Adrenal gland (tissue), 9 donors: ENCODE measurements at regions not wholly inside any gene's neighbourhood (a gene's known extent, or its start where the extent isn't known, plus 50 kb on each side); places are given as distances from the start of the nearest gene placed in this dataset.

ENCODE experiments used
- DNase-seq, 7 donors: peaks; one replicate each; pipeline ENCODE4 v3.0.0-alpha.2; 2019 to 2020
- H3K27ac ChIP-seq, 5 donors: fragments of 200-600 bp; sonication (generic) in 4 of 5; 1 replicate in 3 of 5; 2 replicates in 2 of 5; pipeline versions ENCODE4 v1.5.1 to v1.8.0; 2016 to 2020; ENCODE audit warnings: mild to moderate bottlenecking in 1 of 5
- H3K27me3 ChIP-seq: fragments of 200-600 bp; 2 replicates; pipeline ENCODE4 v1.8.0; 2021
- H3K36me3 ChIP-seq, 2 donors: fragments of 200-600 bp; replicated peaks in 1 of 2; 1 replicate in 1 of 2; 2 replicates in 1 of 2; pipeline versions ENCODE4 v1.5.1 to v1.8.0; 2018 to 2022
- H3K4me1 ChIP-seq, 2 donors: fragments of 200-600 bp; replicated peaks in 1 of 2; 1 replicate in 1 of 2; 2 replicates in 1 of 2; pipeline versions ENCODE4 v1.5.1 to v1.8.0; 2018 to 2021
- H3K4me3 ChIP-seq, 4 donors: fragments of 200-600 bp; sonication (generic) in 3 of 4; one replicate each; pipeline ENCODE4 v1.5.1; 2016 to 2018
- H3K9me3 ChIP-seq, 3 donors: fragments of 200-600 bp; sonication (generic) in 1 of 3; replicated peaks in 1 of 3; 1 replicate in 2 of 3; 2 replicates in 1 of 3; pipeline versions ENCODE4 v1.5.1 to v1.8.0; 2016 to 2021
- POLR2A ChIP-seq, 2 donors: fragments of 450-650 bp; IDR thresholded peaks; one replicate each; pipeline ENCODE4 v1.6.1; 2017; ENCODE audit warnings: antibody characterized with exemption in 2 of 2, mild to moderate bottlenecking in 2 of 2, moderate library complexity in 1 of 2
- WGBS, 4 donors: extraction: QIAGEN DNeasy Blood & Tissue Kit in 2 of 4; methylation state at CpG; one replicate each; pipeline versions ENCODE4 v1.1.5 to v1.1.7; 2013 to 2017; 5-methylcytosine and 5-hydroxymethylcytosine counted together
- intact Hi-C, 2 donors: fragments of 100-400 bp; cut with DNase I; formaldehyde crosslinking; loops; one replicate each; pipeline versions ENCODE4 v1.14.1 to v1.15.0; 2022 to 2023
- TF ChIP-seq, protein P1 (sequence below), 6 experiments: fragments of 450-650 bp in 4 of 6; fragments of 200-600 bp in 2 of 6; sonication (generic) in 1 of 6; IDR thresholded peaks; 1 replicate in 5 of 6; 2 replicates in 1 of 6; pipeline versions ENCODE4 v1.5.1 to v1.8.0; 2016 to 2021; ENCODE audit warnings: antibody characterized with exemption in 6 of 6, mild to moderate bottlenecking in 2 of 6, moderate library complexity in 1 of 6
- donor health status: healthy with polysubstance abuse.
- donor health status: Bipolar disorder and iron deficiency.
- donor health status: DM: yes; HTN: yes; CAD: no.
- donor health status: DM: no; HTN: no; CAD: no.
- donor health status: DM: no; HTN: no; CAD: no.

DNA sequence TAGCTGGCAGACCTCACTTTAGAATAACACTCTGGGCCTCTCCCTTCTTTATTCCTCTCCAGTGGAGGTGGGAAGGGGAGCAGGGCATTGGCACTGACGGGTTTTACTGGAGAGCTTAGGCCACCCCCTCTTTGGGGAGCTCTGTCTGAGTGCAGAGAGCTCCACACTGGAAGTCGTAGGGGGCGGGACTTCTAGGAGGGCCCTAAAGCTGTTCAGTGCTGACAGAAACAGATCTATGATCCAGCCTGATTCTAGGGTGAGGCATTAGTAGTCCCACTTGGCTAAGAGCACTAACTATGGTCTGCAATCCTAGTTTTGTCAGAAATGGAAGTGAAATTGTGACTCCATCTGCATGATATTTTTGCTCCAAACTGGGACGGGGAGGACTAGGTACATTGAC is 138.7 kb downstream of the MIS18A start:
- DNase-seq: no peak
- 58 to 84% (median 82%) methylated on average over 4 of the region's 4 CpGs for WGBS, 4 donors
- H3K4me1 ChIP-seq: no peaks in the 10 kb centered on the region
- no peaks in the 10 kb centered on the region for H3K9me3 ChIP-seq
- no peak for TF ChIP-seq POLR2A (IDR thresholded peaks at IDR 0.05)
- TF ChIP-seq, protein P1, sequence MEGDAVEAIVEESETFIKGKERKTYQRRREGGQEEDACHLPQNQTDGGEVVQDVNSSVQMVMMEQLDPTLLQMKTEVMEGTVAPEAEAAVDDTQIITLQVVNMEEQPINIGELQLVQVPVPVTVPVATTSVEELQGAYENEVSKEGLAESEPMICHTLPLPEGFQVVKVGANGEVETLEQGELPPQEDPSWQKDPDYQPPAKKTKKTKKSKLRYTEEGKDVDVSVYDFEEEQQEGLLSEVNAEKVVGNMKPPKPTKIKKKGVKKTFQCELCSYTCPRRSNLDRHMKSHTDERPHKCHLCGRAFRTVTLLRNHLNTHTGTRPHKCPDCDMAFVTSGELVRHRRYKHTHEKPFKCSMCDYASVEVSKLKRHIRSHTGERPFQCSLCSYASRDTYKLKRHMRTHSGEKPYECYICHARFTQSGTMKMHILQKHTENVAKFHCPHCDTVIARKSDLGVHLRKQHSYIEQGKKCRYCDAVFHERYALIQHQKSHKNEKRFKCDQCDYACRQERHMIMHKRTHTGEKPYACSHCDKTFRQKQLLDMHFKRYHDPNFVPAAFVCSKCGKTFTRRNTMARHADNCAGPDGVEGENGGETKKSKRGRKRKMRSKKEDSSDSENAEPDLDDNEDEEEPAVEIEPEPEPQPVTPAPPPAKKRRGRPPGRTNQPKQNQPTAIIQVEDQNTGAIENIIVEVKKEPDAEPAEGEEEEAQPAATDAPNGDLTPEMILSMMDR (IDR thresholded peaks at IDR 0.05): no peak
- intact Hi-C loops: no loop called here
- H3K27me3 ChIP-seq: no peaks in the 10 kb centered on the region
- no peak overlapping the region for H3K27ac ChIP-seq
- H3K4me3 ChIP-seq: no peak overlapping the region
- H3K36me3 ChIP-seq: no peaks in the 10 kb centered on the region

DNA sequence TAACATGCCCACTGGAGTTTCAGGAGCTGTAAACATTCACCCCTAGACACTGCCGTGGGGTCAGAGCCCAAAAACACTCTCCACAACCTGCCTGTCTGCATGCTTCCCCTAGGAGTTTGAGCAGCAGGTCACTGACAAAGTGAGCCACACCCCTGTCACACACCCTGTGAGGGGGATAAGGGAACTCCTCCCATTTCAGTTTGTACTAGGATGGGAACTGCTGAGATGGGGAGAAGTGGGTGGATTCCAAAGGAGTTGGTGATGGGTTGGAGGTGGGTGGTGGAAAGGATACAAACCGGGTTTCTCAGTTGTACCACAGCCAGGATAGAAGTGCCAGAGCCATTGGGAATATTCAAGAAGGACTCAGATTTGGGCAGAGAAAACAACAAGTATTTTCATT is 140.2 kb downstream of the MIS18A start:
- Histone ChIP-seq H3K27me3 (no peaks in the 10 kb centered on the region), H3K27ac (no peak overlapping the region), H3K4me3 (no peak overlapping the region), H3K4me1 (no peaks in the 10 kb centered on the region), H3K36me3 (no peaks in the 10 kb centered on the region), H3K9me3 (no peaks in the 10 kb centered on the region)
- DNase-seq: no peak
- intact Hi-C loops: no loop called here
- TF ChIP-seq, protein P1 (IDR thresholded peaks at IDR 0.05): no peak
- TF ChIP-seq POLR2A (IDR thresholded peaks at IDR 0.05): no peak
- WGBS, 4 donors: 76 to 97% (median 85%) methylated on average over 1 to 2 of the region's 2 CpGs

DNA sequence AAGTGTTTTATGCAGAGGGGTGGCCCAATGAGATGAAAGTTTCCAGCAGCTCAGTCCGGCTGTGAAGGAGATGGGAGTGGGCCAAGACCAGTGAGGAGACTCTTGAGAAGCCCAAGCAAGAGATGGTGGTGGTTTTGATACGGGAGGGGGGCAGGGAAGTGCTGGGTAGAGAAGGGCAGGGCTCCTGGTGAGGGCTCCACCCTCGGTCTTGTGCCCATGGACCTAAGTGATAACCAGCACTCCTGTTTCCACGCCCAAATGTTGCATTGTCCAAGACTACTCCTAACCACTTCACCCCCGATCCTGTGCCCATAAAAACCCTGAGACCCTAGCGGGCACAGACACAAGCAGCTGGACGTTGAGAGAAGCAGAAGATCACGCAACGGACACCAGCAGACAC is 140.9 kb downstream of the MIS18A start:
- 87 to 92% (median 88%) methylated on average over 7 to 9 of the region's 9 CpGs for WGBS, 4 donors

DNA sequence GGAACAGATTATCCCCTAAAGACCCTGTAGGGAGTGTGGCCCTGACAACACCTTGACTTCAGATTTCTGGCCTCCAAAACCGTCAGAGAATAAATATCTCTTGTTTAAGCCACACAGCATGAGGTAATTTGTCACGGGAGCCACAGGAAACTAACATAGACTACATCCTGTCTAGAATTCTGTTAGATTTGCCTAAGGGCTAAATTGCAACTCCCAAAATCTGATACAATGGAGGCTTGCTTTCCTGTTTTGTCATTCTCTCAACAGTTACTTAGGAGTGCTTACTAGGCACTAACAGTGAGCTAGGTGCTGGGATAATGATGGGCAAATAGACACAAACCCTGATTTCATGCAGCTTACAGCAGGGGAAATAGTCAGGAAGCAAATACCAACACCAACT is 141.6 kb downstream of the MIS18A start:
- DNase-seq: no peak
- Histone ChIP-seq H3K4me1 (peaks cover 0 to 1% of the 10 kb centered on the region in 2 donors), H3K36me3 (no peaks in the 10 kb centered on the region), H3K9me3 (no peaks in the 10 kb centered on the region), H3K4me3 (no peak overlapping the region), H3K27ac (no peak overlapping the region), H3K27me3 (no peaks in the 10 kb centered on the region)
- intact Hi-C loops: no loop called here
- WGBS, 4 donors: 47 to 74% (median 61%) methylated on average over 2 of the region's 2 CpGs
- no peak for TF ChIP-seq POLR2A (IDR thresholded peaks at IDR 0.05)
- TF ChIP-seq, protein P1 (IDR thresholded peaks at IDR 0.05): no peak

More for the DNA sequence above, 140.9 kb downstream of the MIS18A start:
- intact Hi-C loops: no loop called here
- Histone ChIP-seq H3K4me1 (no peaks in the 10 kb centered on the region), H3K27ac (no peak overlapping the region), H3K9me3 (no peaks in the 10 kb centered on the region), H3K4me3 (no peak overlapping the region), H3K36me3 (no peaks in the 10 kb centered on the region), H3K27me3 (no peaks in the 10 kb centered on the region)
- TF ChIP-seq POLR2A (IDR thresholded peaks at IDR 0.05): no peak
- TF ChIP-seq, protein P1 (IDR thresholded peaks at IDR 0.05): no peak
- no peak for DNase-seq
